Fibroblast of lung (primary cell): ENCODE measurements at regions not wholly inside any gene's neighbourhood (a gene's known extent, or its start where the extent isn't known, plus 50 kb on each side); places are given as distances from the start of the nearest gene placed in this dataset.

Experiments used
- DNase-seq, 2 donors: peaks; one replicate each; pipeline versions ENCODE4 v3.0.0 to v3.0.0-alpha.2; 2010; ENCODE audit warnings: low read depth in 2 of 2
- H2AFZ ChIP-seq: 2 replicates; pipeline ENCODE4 v1.5.1; 2012; ENCODE audit warnings: low read length, control low read depth, inconsistent platforms
- H3K27ac ChIP-seq: 2 replicates; pipeline ENCODE4 v1.5.1; 2011; ENCODE audit warnings: low read length, control low read depth; ENCODE audit not compliant: insufficient read depth
- H3K27me3 ChIP-seq: 2 replicates; pipeline ENCODE4 v1.5.1; 2011; ENCODE audit warnings: mild to moderate bottlenecking, low read length; ENCODE audit not compliant: control insufficient read depth, insufficient read depth
- H3K36me3 ChIP-seq: 2 replicates; pipeline ENCODE4 v1.5.1; 2011; ENCODE audit warnings: low read length; ENCODE audit not compliant: control insufficient read depth, insufficient read depth
- H3K4me1 ChIP-seq: 2 replicates; pipeline ENCODE4 v1.5.1; 2011; ENCODE audit warnings: low read length; ENCODE audit not compliant: control insufficient read depth, insufficient read depth; ENCODE audit errors: extremely low read depth
- H3K4me2 ChIP-seq: 2 replicates; pipeline ENCODE4 v1.5.1; 2011; ENCODE audit warnings: low read length, control low read depth; ENCODE audit not compliant: insufficient read depth; ENCODE audit errors: extremely low read depth
- H3K4me3 ChIP-seq, 4 experiments: fragments of 200-600 bp in 1 of 4; sonication (generic) in 1 of 4; replicated peaks in 1 of 4; 2 replicates each; pipeline ENCODE4 v1.5.1; 2011 to 2016; ENCODE audit warnings: low read length in 4 of 4, low read depth in 3 of 4, mild to moderate bottlenecking in 3 of 4, control low read depth in 2 of 4, inconsistent platforms in 1 of 4, mixed read lengths in 1 of 4; ENCODE audit not compliant: insufficient read depth in 1 of 4; ENCODE audit errors: control extremely low read depth in 1 of 4
- H3K79me2 ChIP-seq: 2 replicates; pipeline ENCODE4 v1.5.1; 2012; ENCODE audit warnings: mild to moderate bottlenecking, low read length, inconsistent platforms; ENCODE audit not compliant: control insufficient read depth, insufficient read depth
- H3K9ac ChIP-seq: 2 replicates; pipeline ENCODE4 v1.5.1; 2011; ENCODE audit warnings: mild to moderate bottlenecking, low read length, control low read depth; ENCODE audit not compliant: insufficient read depth
- H3K9me3 ChIP-seq: 2 replicates; pipeline ENCODE4 v1.5.1; 2012; ENCODE audit warnings: low read depth, low read length; ENCODE audit not compliant: control insufficient read depth, insufficient read depth
- H4K20me1 ChIP-seq: 2 replicates; pipeline ENCODE4 v1.5.1; 2011; ENCODE audit warnings: low read length; ENCODE audit not compliant: control insufficient read depth, insufficient read depth; ENCODE audit errors: extremely low read depth
- EZH2 ChIP-seq: IDR thresholded peaks from 2 replicates; pipeline ENCODE4 v1.5.1; 2012; ENCODE audit warnings: low read length, control low read depth, mild to moderate bottlenecking; ENCODE audit errors: missing control alignments
- TF ChIP-seq, protein P1 (sequence below), 2 donors: IDR thresholded peaks in 1 of 2; conservative IDR thresholded peaks in 1 of 2; 1 replicate in 1 of 2; 2 replicates in 1 of 2; pipeline ENCODE4 v1.5.1; 2011 to 2012; ENCODE audit warnings: low read length in 2 of 2, control low read depth in 1 of 2, inconsistent platforms in 1 of 2, low read depth in 1 of 2, mild to moderate bottlenecking in 1 of 2

DNA sequence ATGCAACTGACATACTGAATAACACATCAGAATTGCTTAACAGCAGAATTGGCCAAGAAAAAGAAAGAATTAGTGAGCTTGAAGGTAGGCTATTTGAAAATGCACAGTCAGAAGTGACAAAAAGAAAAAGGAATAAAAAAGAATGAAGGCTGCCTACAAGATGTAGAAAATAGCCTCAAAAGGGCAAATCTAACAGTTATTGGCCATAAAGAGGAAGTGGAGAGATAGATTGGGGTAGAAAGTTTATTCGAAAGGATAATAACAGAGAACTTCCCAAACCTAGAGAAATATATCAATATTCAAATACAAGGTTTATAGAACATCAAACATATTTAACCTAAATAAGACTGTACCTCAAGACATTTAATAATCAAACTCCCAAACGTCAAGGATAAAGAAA lies 67.5 kb downstream of the ATP6V1G3 start:
- H3K4me3 ChIP-seq, result no peak overlapping the region
- no peak overlapping the region for H3K27ac ChIP-seq
- no peak for DNase-seq
- H3K36me3 ChIP-seq, result no peaks in the 10 kb centered on the region
- no peaks in the 10 kb centered on the region for H3K4me1 ChIP-seq
- H3K9ac ChIP-seq, result no peak overlapping the region
- no peak overlapping the region for H3K4me2 ChIP-seq
- no peaks in the 10 kb centered on the region for H3K27me3 ChIP-seq
- TF ChIP-seq EZH2, result no peak
- TF ChIP-seq, protein P1, sequence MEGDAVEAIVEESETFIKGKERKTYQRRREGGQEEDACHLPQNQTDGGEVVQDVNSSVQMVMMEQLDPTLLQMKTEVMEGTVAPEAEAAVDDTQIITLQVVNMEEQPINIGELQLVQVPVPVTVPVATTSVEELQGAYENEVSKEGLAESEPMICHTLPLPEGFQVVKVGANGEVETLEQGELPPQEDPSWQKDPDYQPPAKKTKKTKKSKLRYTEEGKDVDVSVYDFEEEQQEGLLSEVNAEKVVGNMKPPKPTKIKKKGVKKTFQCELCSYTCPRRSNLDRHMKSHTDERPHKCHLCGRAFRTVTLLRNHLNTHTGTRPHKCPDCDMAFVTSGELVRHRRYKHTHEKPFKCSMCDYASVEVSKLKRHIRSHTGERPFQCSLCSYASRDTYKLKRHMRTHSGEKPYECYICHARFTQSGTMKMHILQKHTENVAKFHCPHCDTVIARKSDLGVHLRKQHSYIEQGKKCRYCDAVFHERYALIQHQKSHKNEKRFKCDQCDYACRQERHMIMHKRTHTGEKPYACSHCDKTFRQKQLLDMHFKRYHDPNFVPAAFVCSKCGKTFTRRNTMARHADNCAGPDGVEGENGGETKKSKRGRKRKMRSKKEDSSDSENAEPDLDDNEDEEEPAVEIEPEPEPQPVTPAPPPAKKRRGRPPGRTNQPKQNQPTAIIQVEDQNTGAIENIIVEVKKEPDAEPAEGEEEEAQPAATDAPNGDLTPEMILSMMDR (conservative IDR thresholded peaks at IDR 0.05 in 1 of 2, IDR thresholded peaks at IDR 0.05 in 1 of 2; ENCODE audit: low read depth in 1 of 2, low read length in 2 of 2), result no peak
- H3K79me2 ChIP-seq, result no peaks in the 10 kb centered on the region
- no peaks in the 10 kb centered on the region for H4K20me1 ChIP-seq
- no peak overlapping the region for H2AFZ ChIP-seq
- no peaks in the 10 kb centered on the region for H3K9me3 ChIP-seq

DNA sequence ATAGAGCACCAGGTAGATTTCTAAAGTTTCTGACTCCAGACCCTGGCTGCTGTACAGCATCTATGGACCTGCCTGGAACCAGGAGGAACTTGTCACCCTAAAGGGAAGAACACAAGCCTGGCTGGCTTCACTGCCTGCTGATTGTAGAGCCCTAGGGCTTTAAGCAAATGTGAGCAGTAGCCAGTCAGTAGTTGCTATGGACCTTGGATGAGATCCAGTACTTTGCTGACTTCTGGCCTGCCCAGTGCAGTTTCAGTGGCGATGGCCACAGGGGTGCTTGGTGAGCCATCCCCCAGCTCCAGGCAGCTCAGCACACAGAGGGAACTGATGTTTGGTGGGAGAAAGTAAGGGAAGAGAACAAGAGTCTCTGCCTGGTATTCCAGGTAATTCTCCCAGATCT lies 68.4 kb downstream of the ATP6V1G3 start:
- H3K9me3 ChIP-seq, result no peaks in the 10 kb centered on the region
- H4K20me1 ChIP-seq, result no peaks in the 10 kb centered on the region
- no peak overlapping the region for H3K9ac ChIP-seq
- no peaks in the 10 kb centered on the region for H3K36me3 ChIP-seq
- no peak overlapping the region for H3K4me3 ChIP-seq
- no peak overlapping the region for H2AFZ ChIP-seq
- no peaks in the 10 kb centered on the region for H3K79me2 ChIP-seq
- TF ChIP-seq, protein P1 (conservative IDR thresholded peaks at IDR 0.05 in 1 of 2, IDR thresholded peaks at IDR 0.05 in 1 of 2; ENCODE audit: low read depth in 1 of 2, low read length in 2 of 2), result no peak
- no peak for TF ChIP-seq EZH2
- H3K4me2 ChIP-seq, result no peak overlapping the region
- no peaks in the 10 kb centered on the region for H3K27me3 ChIP-seq
- no peaks in the 10 kb centered on the region for H3K4me1 ChIP-seq
- H3K27ac ChIP-seq, result no peak overlapping the region
- DNase-seq, result no peak

DNA sequence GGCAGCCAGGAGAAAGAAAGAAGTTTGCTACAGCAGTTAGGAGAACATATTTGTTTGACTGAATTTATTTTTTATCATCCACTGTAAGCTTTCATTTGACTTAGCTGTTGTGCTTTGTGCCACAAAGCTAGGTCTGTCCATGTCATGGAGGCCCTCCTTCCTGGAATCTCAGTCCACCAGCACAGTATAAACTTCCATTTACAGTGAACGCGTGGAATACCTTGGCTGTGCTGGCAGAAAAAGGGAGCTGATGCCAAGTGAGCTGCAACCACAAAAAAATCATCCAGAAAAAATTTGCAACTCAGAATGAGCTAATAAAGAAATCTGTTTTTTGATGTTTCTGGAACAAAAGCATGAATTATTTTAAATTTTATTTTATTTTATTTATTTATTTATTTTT lies 72.6 kb downstream of the ATP6V1G3 start:
- H3K4me2 ChIP-seq, result no peak overlapping the region
- no peak overlapping the region for H3K9ac ChIP-seq
- DNase-seq, result peak in 1 of 2 donors; percentile 70
- H3K27me3 ChIP-seq, result no peaks in the 10 kb centered on the region
- peak overlapping the region; percentile 9 for H2AFZ ChIP-seq
- no peak overlapping the region for H3K4me3 ChIP-seq
- no peaks in the 10 kb centered on the region for H3K4me1 ChIP-seq
- TF ChIP-seq, protein P1 (conservative IDR thresholded peaks at IDR 0.05 in 1 of 2, IDR thresholded peaks at IDR 0.05 in 1 of 2; ENCODE audit: low read depth in 1 of 2, low read length in 2 of 2), result no peak
- no peak for TF ChIP-seq EZH2
- no peak overlapping the region for H3K27ac ChIP-seq
- H4K20me1 ChIP-seq, result no peaks in the 10 kb centered on the region
- no peaks in the 10 kb centered on the region for H3K36me3 ChIP-seq
- H3K9me3 ChIP-seq, result no peaks in the 10 kb centered on the region
- H3K79me2 ChIP-seq, result no peaks in the 10 kb centered on the region
